ENCODE measurements at regions not wholly inside any gene's neighbourhood (a gene's known extent, or its start where the extent isn't known, plus 50 kb on each side); places are given as distances from the start of the nearest gene placed in this dataset.

- ATAC-seq (no peak), DNase-seq (ENCODE audit: low read depth, low spot score) (no peak)
- CTCF ChIA-PET, result no interaction called here
- H3K36me3 ChIP-seq (ENCODE audit: control insufficient read depth, insufficient read depth, low read length), result no peaks in the 10 kb centered on the region
- H3K4me3 ChIP-seq (ENCODE audit: low read depth in 2 of 2, low read length in 2 of 2), result no peak overlapping the region
- BruUV-seq (replicated peaks), result no TSS peak
- no peaks in the 10 kb centered on the region for H3K4me1 ChIP-seq (ENCODE audit: control insufficient read depth, insufficient read depth, low read length)
- intact Hi-C loops (cut with micrococcal nuclease; ENCODE audit: unreplicated experiment), result no loop called here
- POLR2A ChIA-PET, result no interaction called here
- H3K27ac ChIP-seq (ENCODE audit: low read length), result no peak overlapping the region
- in situ Hi-C loops (cut with HindIII; ENCODE audit: low pct_unique_long_range_greater_than_20kb, low sequenced_read_pairs), result no loop called here
- TF ChIP-seq REST (IDR thresholded peaks at IDR 0.05; ENCODE audit: insufficient read depth in 1 of 2, low read depth in 2 of 2, low read length in 1 of 2) (no peak), SIN3A (IDR thresholded peaks at IDR 0.05; ENCODE audit: borderline replicate concordance, insufficient read depth, low read depth, low read length) (no peak), TCF7L2 (IDR thresholded peaks at IDR 0.05; ENCODE audit: low read depth, low read length) (no peak), POLR2AphosphoS5 (IDR thresholded peaks at IDR 0.05; ENCODE audit: low read depth, low read length) (no peak)
- TF ChIP-seq, protein P1, sequence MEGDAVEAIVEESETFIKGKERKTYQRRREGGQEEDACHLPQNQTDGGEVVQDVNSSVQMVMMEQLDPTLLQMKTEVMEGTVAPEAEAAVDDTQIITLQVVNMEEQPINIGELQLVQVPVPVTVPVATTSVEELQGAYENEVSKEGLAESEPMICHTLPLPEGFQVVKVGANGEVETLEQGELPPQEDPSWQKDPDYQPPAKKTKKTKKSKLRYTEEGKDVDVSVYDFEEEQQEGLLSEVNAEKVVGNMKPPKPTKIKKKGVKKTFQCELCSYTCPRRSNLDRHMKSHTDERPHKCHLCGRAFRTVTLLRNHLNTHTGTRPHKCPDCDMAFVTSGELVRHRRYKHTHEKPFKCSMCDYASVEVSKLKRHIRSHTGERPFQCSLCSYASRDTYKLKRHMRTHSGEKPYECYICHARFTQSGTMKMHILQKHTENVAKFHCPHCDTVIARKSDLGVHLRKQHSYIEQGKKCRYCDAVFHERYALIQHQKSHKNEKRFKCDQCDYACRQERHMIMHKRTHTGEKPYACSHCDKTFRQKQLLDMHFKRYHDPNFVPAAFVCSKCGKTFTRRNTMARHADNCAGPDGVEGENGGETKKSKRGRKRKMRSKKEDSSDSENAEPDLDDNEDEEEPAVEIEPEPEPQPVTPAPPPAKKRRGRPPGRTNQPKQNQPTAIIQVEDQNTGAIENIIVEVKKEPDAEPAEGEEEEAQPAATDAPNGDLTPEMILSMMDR (IDR thresholded peaks at IDR 0.05), result no peak
- H3K9me3 ChIP-seq (ENCODE audit: control insufficient read depth, insufficient read depth, low read depth, low read length), result no peaks in the 10 kb centered on the region; the same call in none of the 2 replicates
- H3K27me3 ChIP-seq (ENCODE audit: control insufficient read depth, insufficient read depth, low read length), result no peaks in the 10 kb centered on the region
Measured at GRCh38 chr3:148208975-148209374, 488.7 kb upstream of the AGTR1 start.

- in situ Hi-C loops (cut with HindIII; ENCODE audit: low pct_unique_long_range_greater_than_20kb, low sequenced_read_pairs), result no loop called here
- H3K27me3 ChIP-seq (ENCODE audit: control insufficient read depth, insufficient read depth, low read length), result no peaks in the 10 kb centered on the region
- intact Hi-C loops (cut with micrococcal nuclease; ENCODE audit: unreplicated experiment), result no loop called here
- no TSS peak for BruUV-seq (replicated peaks)
- no peak overlapping the region for H3K4me3 ChIP-seq (ENCODE audit: low read depth in 2 of 2, low read length in 2 of 2)
- H3K4me1 ChIP-seq (ENCODE audit: control insufficient read depth, insufficient read depth, low read length), result no peaks in the 10 kb centered on the region
- POLR2A ChIA-PET, result no interaction called here
- CTCF ChIA-PET, result no interaction called here
- H3K9me3 ChIP-seq (ENCODE audit: control insufficient read depth, insufficient read depth, low read depth, low read length), result no peaks in the 10 kb centered on the region; the same call in none of the 2 replicates
- DNase-seq (ENCODE audit: low read depth, low spot score), result no peak
- no peaks in the 10 kb centered on the region for H3K36me3 ChIP-seq (ENCODE audit: control insufficient read depth, insufficient read depth, low read length)
- H3K27ac ChIP-seq (ENCODE audit: low read length), result no peak overlapping the region
- no peak for ATAC-seq
- no peak for TF ChIP-seq SIN3A (IDR thresholded peaks at IDR 0.05; ENCODE audit: borderline replicate concordance, insufficient read depth, low read depth, low read length)
- TF ChIP-seq, protein P1 (IDR thresholded peaks at IDR 0.05), result no peak
- TF ChIP-seq REST (IDR thresholded peaks at IDR 0.05; ENCODE audit: insufficient read depth in 1 of 2, low read depth in 2 of 2, low read length in 1 of 2), result no peak
- TF ChIP-seq POLR2AphosphoS5 (IDR thresholded peaks at IDR 0.05; ENCODE audit: low read depth, low read length), result no peak
- TF ChIP-seq TCF7L2 (IDR thresholded peaks at IDR 0.05; ENCODE audit: low read depth, low read length), result no peak
Measured at GRCh38 chr3:148211725-148212124, 486.0 kb upstream of the AGTR1 start.

Measured in Panc1 (cell line).